GM12874 (cell line): ENCODE measurements at regions not wholly inside any gene's neighbourhood (a gene's known extent, or its start where the extent isn't known, plus 50 kb on each side); places are given as distances from the start of the nearest gene placed in this dataset.

Experiments used
- TF ChIP-seq, protein P1 (sequence below): IDR thresholded peaks from 2 replicates; pipeline ENCODE4 v1.5.1; 2011; ENCODE audit warnings: low read depth, mild to moderate bottlenecking, control low read depth, low read length, moderate library complexity; ENCODE audit not compliant: insufficient read depth

DNA sequence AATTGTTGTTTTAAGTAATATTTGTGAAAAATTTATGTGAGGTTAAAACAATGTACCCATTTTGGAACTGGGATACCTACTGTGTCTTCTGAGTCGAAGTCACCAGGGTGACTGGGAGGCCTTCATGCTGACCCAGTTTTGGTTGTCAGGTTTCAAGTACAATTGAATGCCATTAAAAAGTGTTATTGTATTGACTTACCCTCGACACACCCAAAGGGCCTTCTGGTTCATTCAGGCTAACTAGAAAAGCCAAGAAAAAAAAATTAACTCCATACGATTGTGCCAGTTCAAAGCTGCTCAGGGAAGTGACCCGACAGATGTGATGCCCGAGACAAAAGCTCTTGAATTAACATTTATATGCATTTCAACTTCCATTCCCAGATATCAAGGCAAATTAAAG lies 190.0 kb downstream of the ST6GAL2 start:
- TF ChIP-seq, protein P1, sequence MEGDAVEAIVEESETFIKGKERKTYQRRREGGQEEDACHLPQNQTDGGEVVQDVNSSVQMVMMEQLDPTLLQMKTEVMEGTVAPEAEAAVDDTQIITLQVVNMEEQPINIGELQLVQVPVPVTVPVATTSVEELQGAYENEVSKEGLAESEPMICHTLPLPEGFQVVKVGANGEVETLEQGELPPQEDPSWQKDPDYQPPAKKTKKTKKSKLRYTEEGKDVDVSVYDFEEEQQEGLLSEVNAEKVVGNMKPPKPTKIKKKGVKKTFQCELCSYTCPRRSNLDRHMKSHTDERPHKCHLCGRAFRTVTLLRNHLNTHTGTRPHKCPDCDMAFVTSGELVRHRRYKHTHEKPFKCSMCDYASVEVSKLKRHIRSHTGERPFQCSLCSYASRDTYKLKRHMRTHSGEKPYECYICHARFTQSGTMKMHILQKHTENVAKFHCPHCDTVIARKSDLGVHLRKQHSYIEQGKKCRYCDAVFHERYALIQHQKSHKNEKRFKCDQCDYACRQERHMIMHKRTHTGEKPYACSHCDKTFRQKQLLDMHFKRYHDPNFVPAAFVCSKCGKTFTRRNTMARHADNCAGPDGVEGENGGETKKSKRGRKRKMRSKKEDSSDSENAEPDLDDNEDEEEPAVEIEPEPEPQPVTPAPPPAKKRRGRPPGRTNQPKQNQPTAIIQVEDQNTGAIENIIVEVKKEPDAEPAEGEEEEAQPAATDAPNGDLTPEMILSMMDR = no peak

GRCh38 chr2:106700616-106701015 lies 185.4 kb downstream of the ST6GAL2 start:
- TF ChIP-seq, protein P1 = no peak

DNA sequence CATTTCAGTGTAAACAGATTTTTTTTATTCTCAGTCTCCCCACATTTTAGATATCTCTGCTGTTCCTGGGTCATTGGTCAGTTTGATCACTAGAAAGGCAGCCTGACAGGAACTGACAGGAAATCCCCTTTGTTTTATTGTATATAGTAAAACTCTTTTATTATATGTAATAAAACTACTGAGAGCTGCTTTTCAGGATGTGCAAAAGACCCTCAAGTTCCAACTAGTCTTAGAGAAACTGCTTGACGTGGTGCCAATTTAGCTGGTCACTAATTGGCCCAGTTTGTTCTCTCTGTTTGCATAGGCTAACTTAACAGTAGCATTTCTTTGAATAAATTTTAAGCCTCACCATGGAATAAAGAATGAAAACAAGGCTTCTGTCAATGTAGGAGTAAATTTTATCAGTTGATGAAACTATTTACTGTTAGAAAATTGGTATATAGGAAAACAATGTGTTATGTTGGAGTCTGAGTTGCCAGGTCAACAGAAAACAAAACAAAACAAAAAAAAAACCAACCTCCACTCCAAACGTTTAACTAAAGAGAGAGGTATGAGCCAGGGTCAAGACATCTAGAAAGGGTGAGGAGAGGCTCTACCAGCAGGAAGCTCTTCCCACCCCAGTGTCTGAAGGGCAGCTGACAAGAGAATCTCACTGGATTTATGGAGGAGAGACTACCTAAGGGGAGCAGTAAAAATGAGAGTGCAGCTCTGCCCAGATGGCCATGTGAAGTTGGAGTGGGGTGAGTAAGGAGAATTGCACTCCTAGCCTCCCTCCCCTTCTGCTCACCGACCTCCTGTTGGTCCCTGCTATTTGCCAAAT lies 184.6 kb downstream of the ST6GAL2 start:
- TF ChIP-seq, protein P1 = no peak

DNA sequence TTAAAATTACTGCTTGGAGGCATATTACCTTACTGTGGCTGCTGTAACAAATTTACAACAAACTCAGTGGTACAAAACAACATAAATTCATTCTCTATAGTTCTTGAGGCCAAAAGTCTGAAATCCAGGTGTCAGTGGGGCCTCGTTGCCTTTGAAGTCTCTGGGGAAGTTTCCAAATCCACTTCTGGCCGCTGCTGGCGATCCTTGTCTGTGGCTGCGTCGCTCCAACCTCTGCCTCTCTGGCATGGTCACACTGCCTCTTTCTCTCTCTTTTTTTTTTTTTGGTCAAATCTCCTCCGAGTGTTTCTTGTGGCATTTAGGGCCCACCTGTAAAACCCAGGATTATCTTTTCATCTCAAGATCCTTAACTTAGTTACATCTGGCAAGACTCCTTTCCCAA lies 182.8 kb downstream of the ST6GAL2 start:
- TF ChIP-seq, protein P1 = no peak

- TF ChIP-seq, protein P1 = no peak
Measured at GRCh38 chr2:106704798-106705197, 181.2 kb downstream of the ST6GAL2 start.

DNA sequence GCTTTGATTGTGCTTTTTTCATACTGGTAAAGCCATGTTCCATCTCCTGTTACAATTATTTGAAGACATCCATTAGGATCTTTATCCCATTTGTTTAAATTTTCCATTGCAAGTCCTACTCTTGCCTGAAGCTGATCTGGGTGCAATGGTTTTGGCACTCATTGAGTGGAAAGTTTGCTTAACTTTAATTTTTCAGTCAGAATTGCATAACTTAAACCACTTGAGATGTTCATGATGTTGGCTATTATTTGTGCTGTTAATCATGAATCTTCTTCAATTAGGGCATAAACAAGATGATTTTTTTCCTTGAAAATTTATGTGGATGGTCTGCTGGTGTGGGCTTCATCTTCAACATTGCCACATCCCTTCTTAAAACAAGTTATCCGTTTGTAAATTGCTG lies 180.1 kb downstream of the ST6GAL2 start:
- TF ChIP-seq, protein P1 = no peak

DNA sequence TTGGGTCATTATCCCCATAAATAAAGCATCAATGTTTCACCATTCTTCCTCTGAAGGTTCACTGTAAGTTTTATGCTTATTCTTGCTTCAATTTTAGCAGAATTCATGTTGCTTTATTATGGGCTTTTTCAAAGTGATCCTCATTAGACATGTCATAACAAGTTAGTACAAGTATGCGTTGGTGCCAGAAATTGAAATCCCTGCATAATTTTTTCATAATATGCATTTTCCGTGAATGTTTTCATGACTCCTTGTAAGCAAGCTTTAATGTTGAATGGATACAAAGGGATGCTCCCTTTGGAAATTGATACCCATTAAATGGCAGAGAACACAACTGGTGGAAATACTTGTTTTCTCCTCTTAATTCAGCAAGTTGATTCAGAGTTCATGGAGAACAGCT lies 179.7 kb downstream of the ST6GAL2 start:
- TF ChIP-seq, protein P1 = no peak
